NCI-H128 (cell line): ENCODE measurements at regions not wholly inside any gene's neighbourhood (a gene's known extent, or its start where the extent isn't known, plus 50 kb on each side); places are given as distances from the start of the nearest gene placed in this dataset.
"Not testable (repeated sequence)": the region's sequence is repeated elsewhere in the genome, so short reads cannot be mapped to it uniquely, and the experiment has no call there.

Experiments used
- DNase-seq: peaks from one replicate; lab custom pipeline; 2025; ENCODE audit not compliant: unreplicated experiment; lab: John Stamatoyannopoulos, UW

GRCh38 chr20:52340036-52340634 lies 148.6 kb upstream of the ZFP64 start:
- no peak for DNase-seq

GRCh38 chr20:52332649-52333250 lies 141.2 kb upstream of the ZFP64 start:
- DNase-seq: no peak

GRCh38 chr20:52332230-52332629 lies 140.7 kb upstream of the ZFP64 start:
- DNase-seq: no peak

- DNase-seq: no peak
These were observed 140.1 kb upstream of the ZFP64 start for GRCh38 chr20:52331655-52332054.

GRCh38 chr20:52321396-52321795 lies 129.8 kb upstream of the ZFP64 start:
- DNase-seq: no peak

- no peak for DNase-seq
These were observed 127.1 kb upstream of the ZFP64 start for GRCh38 chr20:52318651-52319050.

GRCh38 chr20:52313341-52313963 lies 121.9 kb upstream of the ZFP64 start:
- DNase-seq: no peak

- peak; percentile 12 for DNase-seq
These were observed 120.7 kb upstream of the ZFP64 start for GRCh38 chr20:52312132-52312729.

GRCh38 chr20:52311209-52311794 lies 119.7 kb upstream of the ZFP64 start:
- no peak for DNase-seq

GRCh38 chr20:52309181-52309580 lies 117.6 kb upstream of the ZFP64 start:
- DNase-seq: no peak

- no peak for DNase-seq
These were observed 114.9 kb upstream of the ZFP64 start for GRCh38 chr20:52306477-52306876.

GRCh38 chr20:52305858-52306257 lies 114.3 kb upstream of the ZFP64 start:
- DNase-seq: no peak

- no peak for DNase-seq
These were observed 113.6 kb upstream of the ZFP64 start for GRCh38 chr20:52305024-52305645.

GRCh38 chr20:52303281-52303950 lies 111.8 kb upstream of the ZFP64 start:
- no peak for DNase-seq

GRCh38 chr20:52302736-52303135 lies 111.2 kb upstream of the ZFP64 start:
- no peak for DNase-seq

- not testable (repeated sequence) for DNase-seq
These were observed 110.5 kb upstream of the ZFP64 start for GRCh38 chr20:52302051-52302450.

GRCh38 chr20:52295556-52295955 lies 104.0 kb upstream of the ZFP64 start:
- no peak for DNase-seq

- no peak for DNase-seq
These were observed 102.6 kb upstream of the ZFP64 start for GRCh38 chr20:52294106-52294628.

- no peak for DNase-seq
These were observed 99.5 kb upstream of the ZFP64 start for GRCh38 chr20:52291109-52291508.

GRCh38 chr20:52290569-52290968 lies 99.0 kb upstream of the ZFP64 start:
- no peak for DNase-seq
